Nephron progenitor cell (in vitro differentiated cells): ENCODE measurements at regions not wholly inside any gene's neighbourhood (a gene's known extent, or its start where the extent isn't known, plus 50 kb on each side); places are given as distances from the start of the nearest gene placed in this dataset.
"Not testable (repeated sequence)": the region's sequence is repeated elsewhere in the genome, so short reads cannot be mapped to it uniquely, and the experiment has no call there.

Source experiments
- DNase-seq: peaks from one replicate; pipeline ENCODE4 v3.0.0; 2021
- H3K27ac Mint-ChIP-seq: 2 replicates; pipeline ENCODE4 v1.8.0; 2021; ENCODE audit warnings: mild to moderate bottlenecking, moderate library complexity, mixed read lengths
- H3K27me3 Mint-ChIP-seq: 2 replicates; pipeline ENCODE4 v1.8.0; 2021; ENCODE audit warnings: mild to moderate bottlenecking, low read depth, mixed read lengths; ENCODE audit not compliant: poor library complexity
- H3K36me3 Mint-ChIP-seq: 2 replicates; pipeline ENCODE4 v1.8.0; 2021; ENCODE audit warnings: low read depth, mixed read lengths
- H3K4me1 Mint-ChIP-seq: 2 replicates; pipeline ENCODE4 v1.8.0; 2021; ENCODE audit warnings: mixed read lengths
- H3K4me3 Mint-ChIP-seq: 2 replicates; pipeline ENCODE4 v1.8.0; 2021; ENCODE audit warnings: mild to moderate bottlenecking, moderate library complexity, mixed read lengths
- H3K9me3 Mint-ChIP-seq: 2 replicates; pipeline ENCODE4 v1.8.0; 2021; ENCODE audit warnings: mild to moderate bottlenecking, moderate library complexity, mixed read lengths
- TF ChIP-seq, protein P1 (sequence below): fragments of 200-600 bp; sonication (generic); IDR thresholded peaks from 2 replicates; pipeline ENCODE4 v1.5.0; 2021; ENCODE audit warnings: antibody characterized with exemption

DNA sequence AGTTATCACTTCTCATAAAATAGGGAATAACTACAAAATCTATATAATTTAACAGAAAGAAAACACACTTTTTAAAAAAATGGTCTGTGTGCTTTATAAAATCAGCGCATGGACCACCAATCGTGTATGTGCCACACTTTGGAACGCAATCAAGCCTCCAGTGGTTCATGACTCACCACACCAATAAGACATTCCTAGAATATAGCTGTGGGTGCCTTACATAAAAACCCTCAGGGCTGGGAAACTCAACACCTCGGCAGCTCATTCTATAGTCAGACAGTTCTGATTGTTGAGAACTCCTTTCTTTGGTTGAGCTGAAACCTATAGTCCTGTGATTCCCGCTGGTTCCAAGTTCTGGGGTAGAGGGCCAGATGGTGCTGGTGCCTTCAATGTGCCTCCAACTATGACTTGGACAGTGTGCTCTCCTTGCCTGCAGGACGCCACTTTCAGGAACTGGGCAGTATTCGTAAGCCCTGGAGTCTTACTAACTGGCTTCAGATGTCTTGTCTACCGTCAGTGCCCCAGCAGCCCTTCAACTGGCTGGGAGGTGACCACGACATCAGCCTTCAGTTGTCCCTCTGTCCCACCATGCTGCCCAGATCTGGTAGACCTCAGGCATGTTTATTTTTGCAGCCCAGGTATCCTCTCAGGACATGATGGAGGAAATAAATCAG, 135.7 kb upstream of the GDF10 start:
- TF ChIP-seq, protein P1, sequence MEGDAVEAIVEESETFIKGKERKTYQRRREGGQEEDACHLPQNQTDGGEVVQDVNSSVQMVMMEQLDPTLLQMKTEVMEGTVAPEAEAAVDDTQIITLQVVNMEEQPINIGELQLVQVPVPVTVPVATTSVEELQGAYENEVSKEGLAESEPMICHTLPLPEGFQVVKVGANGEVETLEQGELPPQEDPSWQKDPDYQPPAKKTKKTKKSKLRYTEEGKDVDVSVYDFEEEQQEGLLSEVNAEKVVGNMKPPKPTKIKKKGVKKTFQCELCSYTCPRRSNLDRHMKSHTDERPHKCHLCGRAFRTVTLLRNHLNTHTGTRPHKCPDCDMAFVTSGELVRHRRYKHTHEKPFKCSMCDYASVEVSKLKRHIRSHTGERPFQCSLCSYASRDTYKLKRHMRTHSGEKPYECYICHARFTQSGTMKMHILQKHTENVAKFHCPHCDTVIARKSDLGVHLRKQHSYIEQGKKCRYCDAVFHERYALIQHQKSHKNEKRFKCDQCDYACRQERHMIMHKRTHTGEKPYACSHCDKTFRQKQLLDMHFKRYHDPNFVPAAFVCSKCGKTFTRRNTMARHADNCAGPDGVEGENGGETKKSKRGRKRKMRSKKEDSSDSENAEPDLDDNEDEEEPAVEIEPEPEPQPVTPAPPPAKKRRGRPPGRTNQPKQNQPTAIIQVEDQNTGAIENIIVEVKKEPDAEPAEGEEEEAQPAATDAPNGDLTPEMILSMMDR: no peak
- Mint-ChIP-seq H3K27ac (no peak overlapping the region), H3K4me1 (peaks cover 23% of the 10 kb centered on the region), H3K27me3 (peaks cover 5% of the 10 kb centered on the region), H3K4me3 (no peak overlapping the region), H3K36me3 (no peaks in the 10 kb centered on the region), H3K9me3 (peaks cover 23% of the 10 kb centered on the region)
- DNase-seq: no peak

DNA sequence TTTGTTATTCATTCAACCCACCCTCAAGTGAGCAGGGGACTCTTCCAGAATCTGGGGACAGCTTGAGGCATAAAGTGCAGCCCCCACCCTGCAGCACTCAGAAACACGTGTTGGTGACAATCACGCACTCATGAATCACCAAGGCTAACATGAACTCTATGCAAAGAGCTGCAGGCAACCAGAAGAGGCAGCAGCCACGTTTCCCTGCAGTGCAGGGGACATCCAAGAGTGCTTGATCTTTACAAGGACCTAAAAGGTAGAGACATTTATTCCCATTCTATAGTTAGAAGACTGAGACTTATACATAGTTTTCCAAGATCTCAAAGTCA, 135.2 kb upstream of the GDF10 start:
- H3K27ac Mint-ChIP-seq: no peak overlapping the region

DNA sequence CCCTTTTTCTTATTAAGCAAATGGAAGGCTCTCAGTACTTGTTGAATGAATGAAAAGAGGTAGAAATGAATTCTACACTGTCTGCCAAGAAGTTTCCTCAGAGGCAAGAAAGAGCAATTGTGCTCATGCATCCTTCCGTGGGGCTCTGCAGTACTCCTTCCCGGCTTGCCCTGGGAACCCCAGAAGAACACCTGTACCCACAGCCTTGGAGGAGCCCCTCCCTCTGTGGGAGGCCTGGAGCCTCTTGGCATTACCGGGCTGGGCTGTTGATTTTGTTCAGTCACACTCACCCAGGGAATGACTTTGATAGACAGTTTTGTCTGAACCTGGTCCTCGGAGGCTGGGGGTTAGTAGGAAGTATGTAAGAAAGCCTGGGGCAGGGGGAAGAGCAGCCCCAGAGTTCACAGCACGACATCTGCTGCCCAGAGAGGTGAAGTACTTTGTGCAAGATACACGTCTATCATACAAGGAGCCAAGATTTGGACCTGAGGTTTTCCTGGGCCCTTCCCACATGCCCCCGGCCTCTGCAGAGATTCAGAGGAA, 134.8 kb upstream of the GDF10 start:
- DNase-seq: no peak
- Mint-ChIP-seq H3K27me3 (peaks cover 5% of the 10 kb centered on the region), H3K36me3 (no peaks in the 10 kb centered on the region), H3K4me1 (peaks cover 23% of the 10 kb centered on the region), H3K9me3 (peaks cover 33% of the 10 kb centered on the region), H3K27ac (peak overlapping the region; percentile 54), H3K4me3 (no peak overlapping the region)
- TF ChIP-seq, protein P1: no peak

More for the DNA sequence above, 135.2 kb upstream of the GDF10 start:
- TF ChIP-seq, protein P1: no peak
- no peak for DNase-seq
- Mint-ChIP-seq H3K4me3 (no peak overlapping the region), H3K9me3 (peaks cover 28% of the 10 kb centered on the region), H3K36me3 (no peaks in the 10 kb centered on the region), H3K4me1 (peaks cover 23% of the 10 kb centered on the region), H3K27me3 (peaks cover 5% of the 10 kb centered on the region)

DNA sequence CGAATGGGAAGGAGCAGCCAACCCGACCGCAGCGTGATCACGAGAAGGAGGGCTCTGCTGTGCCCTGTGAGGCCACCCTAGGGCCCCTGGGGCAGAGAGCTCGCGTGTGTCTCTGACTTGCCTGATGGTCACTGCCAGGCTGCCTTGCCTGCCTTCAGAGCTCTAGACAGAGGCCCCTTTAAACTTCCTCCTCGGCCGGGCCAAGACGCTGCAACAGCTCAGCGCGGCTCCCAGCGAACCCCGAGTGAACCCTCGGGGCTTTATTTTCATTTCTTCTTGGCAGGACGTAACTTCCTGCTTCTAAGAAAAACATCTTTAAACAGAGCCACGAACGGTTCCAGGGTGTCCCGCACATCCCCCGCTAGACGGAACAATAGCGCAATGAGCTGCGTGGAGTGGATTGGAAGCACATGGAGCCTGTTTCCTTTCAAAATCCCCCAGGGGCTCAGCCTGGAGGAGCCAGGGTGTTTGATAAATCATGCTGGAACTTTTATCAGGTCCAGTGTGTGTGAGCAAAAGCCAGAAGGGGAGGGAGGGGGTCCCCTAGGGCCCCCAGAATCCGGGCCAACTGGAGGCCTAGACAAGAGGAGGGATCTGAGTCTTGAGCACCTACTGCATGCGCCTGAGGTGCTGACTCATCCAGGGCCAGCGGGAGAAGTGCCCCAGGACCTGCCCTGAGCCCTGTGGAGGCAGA, 134.1 kb upstream of the GDF10 start:
- peaks cover 23% of the 10 kb centered on the region for H3K4me1 Mint-ChIP-seq
- TF ChIP-seq, protein P1: no peak
- H3K4me3 Mint-ChIP-seq: no peak overlapping the region
- H3K27me3 Mint-ChIP-seq: peaks cover 8% of the 10 kb centered on the region
- no peaks in the 10 kb centered on the region for H3K36me3 Mint-ChIP-seq
- H3K9me3 Mint-ChIP-seq: peaks cover 39% of the 10 kb centered on the region
- H3K27ac Mint-ChIP-seq: peak overlapping the region; percentile 54
- DNase-seq: no peak

DNA sequence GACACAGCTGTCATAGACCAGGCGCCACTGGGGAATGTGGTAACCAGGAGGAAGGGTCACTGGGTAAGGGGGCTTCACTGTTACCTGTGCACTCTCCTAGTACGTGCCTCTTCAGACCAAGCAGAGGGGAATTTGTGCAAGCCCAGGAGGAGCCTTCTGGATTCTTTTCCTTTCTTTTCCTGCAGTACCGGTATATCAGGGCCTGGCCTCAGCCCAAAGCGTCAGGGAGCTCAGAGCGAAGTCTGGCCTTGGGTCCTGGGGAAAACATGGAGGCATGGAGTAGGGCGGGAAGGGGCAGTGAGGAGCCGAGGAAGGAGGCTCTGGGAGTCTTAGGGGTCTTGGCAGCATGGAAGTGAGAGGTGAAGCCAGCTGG, 133.6 kb upstream of the GDF10 start:
- H3K4me1 Mint-ChIP-seq: peaks cover 23% of the 10 kb centered on the region
- H3K27me3 Mint-ChIP-seq: peaks cover 10% of the 10 kb centered on the region
- H3K36me3 Mint-ChIP-seq: no peaks in the 10 kb centered on the region
- peaks cover 42% of the 10 kb centered on the region for H3K9me3 Mint-ChIP-seq
- TF ChIP-seq, protein P1: no peak
- no peak overlapping the region for H3K4me3 Mint-ChIP-seq
- peak overlapping the region; percentile 54 for H3K27ac Mint-ChIP-seq
- DNase-seq: no peak

DNA sequence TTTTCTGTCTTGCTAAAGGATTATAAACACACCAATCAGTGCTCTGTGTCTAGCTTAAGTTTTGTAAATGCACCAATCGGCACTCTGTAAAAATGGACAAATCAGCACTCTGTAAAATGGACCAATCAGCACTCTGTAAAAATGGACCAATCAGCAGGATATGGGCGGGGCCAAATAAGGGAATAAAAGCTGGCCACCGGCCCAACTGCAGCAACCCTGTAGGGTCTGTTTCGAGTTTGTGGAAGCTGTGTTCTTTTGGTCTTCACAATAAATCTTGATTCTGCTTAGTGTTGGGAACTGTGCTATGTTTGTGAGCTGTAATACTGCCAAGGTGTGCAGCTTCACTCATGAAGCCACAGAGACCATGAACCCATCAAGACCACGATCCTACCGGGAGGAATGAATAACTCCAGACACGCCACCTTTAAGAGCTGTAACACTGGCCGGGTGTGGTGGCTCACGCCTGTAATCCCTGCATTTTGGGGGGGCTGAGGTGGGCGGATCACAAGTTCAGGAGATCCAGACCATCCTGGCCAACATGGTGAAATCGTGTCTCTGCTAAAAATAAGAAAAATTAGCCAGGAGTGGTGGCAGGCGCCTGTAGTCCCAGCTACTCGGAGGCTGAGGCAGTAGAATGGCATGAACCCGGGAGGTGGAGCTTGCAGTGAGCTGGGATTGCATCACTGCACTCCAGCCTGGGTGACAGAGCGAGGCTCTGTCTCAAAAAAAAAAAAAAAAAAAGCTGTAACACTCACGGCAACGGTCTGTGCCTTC, 133.0 kb upstream of the GDF10 start:
- Mint-ChIP-seq H3K27me3 (peaks cover 10% of the 10 kb centered on the region), H3K4me1 (peaks cover 23% of the 10 kb centered on the region), H3K9me3 (peaks cover 45% of the 10 kb centered on the region)
- not testable (repeated sequence) for H3K4me3 Mint-ChIP-seq, H3K27ac Mint-ChIP-seq, DNase-seq, H3K36me3 Mint-ChIP-seq
